ENCODE measurements at regions not wholly inside any gene's neighbourhood (a gene's known extent, or its start where the extent isn't known, plus 50 kb on each side); places are given as distances from the start of the nearest gene placed in this dataset.

DNA sequence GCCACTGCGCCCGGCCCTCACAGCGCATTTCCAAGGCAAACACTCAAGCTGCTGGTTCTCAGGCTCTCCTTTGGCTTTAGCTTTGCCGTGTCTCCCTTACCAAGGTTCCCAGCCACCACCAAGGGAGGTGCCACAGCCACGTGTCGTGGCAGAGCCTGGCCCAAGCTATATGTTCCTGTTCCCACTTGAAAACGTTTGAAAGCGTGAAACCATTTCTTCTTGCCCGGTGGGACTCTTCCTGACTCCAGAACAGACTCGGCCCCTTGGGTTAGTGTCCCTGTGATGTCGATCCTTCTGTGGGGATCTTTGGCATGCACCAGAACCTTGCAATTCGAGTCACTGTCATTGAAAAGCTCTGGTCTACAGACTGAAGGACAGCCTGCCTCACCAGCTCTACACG lies 147.9 kb downstream of the HSD17B3 start:
- 87 to 97% methylated on average over 6 to 9 of the region's 13 CpGs for whole genome bisulfite sequencing, 2 donors (ENCODE audit: low coverage in 1 of 2)
- no peaks in the 10 kb centered on the region for H3K9me3 ChIP-seq
- H3K27me3 ChIP-seq = no peaks in the 10 kb centered on the region
- H3K36me3 ChIP-seq = no peaks in the 10 kb centered on the region
- no peak for ATAC-seq
- no peak overlapping the region for H3K27ac ChIP-seq
- TF ChIP-seq POLR2A (IDR thresholded peaks at IDR 0.05) (no peak), EP300 (IDR thresholded peaks at IDR 0.05) (no peak), POLR2AphosphoS5 (IDR thresholded peaks at IDR 0.05) (no peak)
- TF ChIP-seq, protein P1, sequence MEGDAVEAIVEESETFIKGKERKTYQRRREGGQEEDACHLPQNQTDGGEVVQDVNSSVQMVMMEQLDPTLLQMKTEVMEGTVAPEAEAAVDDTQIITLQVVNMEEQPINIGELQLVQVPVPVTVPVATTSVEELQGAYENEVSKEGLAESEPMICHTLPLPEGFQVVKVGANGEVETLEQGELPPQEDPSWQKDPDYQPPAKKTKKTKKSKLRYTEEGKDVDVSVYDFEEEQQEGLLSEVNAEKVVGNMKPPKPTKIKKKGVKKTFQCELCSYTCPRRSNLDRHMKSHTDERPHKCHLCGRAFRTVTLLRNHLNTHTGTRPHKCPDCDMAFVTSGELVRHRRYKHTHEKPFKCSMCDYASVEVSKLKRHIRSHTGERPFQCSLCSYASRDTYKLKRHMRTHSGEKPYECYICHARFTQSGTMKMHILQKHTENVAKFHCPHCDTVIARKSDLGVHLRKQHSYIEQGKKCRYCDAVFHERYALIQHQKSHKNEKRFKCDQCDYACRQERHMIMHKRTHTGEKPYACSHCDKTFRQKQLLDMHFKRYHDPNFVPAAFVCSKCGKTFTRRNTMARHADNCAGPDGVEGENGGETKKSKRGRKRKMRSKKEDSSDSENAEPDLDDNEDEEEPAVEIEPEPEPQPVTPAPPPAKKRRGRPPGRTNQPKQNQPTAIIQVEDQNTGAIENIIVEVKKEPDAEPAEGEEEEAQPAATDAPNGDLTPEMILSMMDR (IDR thresholded peaks at IDR 0.05) = no peak
- H3K4me3 ChIP-seq = no peak overlapping the region
- H3K4me1 ChIP-seq = peaks cover 6 to 31% (median 8%) of the 10 kb centered on the region in 3 donors

DNA sequence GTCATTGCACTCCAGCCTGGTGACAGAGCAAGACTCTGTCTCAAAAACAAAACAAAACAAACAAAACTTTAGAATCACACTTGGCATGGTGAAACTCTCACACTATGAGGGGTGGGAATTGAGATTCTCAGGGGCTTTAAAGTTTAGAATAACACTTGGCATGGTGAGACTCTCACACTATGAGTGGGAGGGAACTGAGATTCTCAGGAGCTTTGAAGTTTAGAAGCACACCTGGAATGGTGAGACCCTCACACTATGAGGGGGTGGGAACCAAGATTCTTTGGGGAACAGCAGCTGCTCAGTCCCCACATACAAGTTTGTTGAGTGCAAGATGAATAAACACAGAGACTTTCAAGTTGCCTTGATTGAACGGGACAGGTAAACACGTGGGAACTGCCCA lies 149.4 kb downstream of the HSD17B3 start:
- ATAC-seq = no peak
- Histone ChIP-seq H3K9me3 (no peaks in the 10 kb centered on the region), H3K4me1 (peaks cover 10 to 44% (median 12%) of the 10 kb centered on the region in 3 donors), H3K27me3 (no peaks in the 10 kb centered on the region), H3K36me3 (no peaks in the 10 kb centered on the region), H3K27ac (no peak overlapping the region), H3K4me3 (no peak overlapping the region)
- 87 to 100% methylated on average over 2 of the region's 2 CpGs for WGBS, 2 donors (ENCODE audit: low coverage in 1 of 2)
- TF ChIP-seq EP300 (IDR thresholded peaks at IDR 0.05) = no peak
- no peak for TF ChIP-seq POLR2AphosphoS5 (IDR thresholded peaks at IDR 0.05)
- TF ChIP-seq, protein P1 (IDR thresholded peaks at IDR 0.05) = no peak
- no peak for TF ChIP-seq POLR2A (IDR thresholded peaks at IDR 0.05)

DNA sequence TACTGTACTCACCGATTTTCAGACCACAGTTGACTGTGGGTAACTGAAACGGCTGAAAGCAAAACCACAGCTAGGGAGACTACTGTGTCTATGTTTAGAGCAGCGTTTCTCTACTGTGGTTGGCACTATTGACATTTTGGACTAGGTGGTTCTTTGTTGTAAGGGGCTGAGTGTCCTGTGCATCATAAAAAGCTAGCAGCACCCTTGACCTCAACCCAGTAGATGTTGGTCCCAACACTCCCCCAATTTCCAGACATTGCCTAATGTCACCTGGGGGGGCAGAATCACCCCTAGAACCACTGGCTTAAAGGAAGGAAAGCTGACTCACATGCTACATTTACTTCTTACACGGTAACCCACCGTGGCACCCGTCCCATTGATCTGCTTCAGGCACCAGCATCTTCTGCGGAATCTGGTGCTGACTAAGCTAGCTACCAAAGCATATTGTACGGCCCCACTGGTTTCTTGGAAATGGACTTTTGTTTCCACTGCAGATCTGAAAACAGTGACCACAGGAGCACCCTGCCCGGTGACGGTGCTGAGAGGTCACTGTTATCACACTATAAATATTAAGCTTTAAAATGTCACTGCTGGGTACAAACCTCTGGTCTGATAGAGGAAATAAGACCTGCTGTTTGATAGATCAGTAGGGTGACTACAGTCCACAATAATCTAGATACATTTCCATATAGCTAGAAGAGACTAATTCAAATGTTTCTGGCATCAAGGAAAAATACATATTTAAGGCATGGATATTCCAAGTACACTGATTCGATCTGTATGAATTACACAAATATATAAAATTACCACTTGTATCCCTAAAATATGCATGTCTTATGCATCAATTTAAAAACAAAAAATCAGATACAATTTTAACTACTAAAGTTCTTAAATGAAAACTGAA lies 151.4 kb downstream of the HSD17B3 start:
- WGBS, 2 donors (ENCODE audit: low coverage in 1 of 2) = 84 to 94% methylated on average over 7 to 9 of the region's 11 CpGs
- ATAC-seq = no peak
- Histone ChIP-seq H3K4me1 (peaks cover 10 to 28% (median 12%) of the 10 kb centered on the region in 3 donors), H3K4me3 (no peak overlapping the region), H3K36me3 (no peaks in the 10 kb centered on the region), H3K9me3 (no peaks in the 10 kb centered on the region), H3K27me3 (no peaks in the 10 kb centered on the region), H3K27ac (no peak overlapping the region)
- no peak for TF ChIP-seq EP300 (IDR thresholded peaks at IDR 0.05)
- no peak for TF ChIP-seq POLR2AphosphoS5 (IDR thresholded peaks at IDR 0.05)
- TF ChIP-seq, protein P1 (IDR thresholded peaks at IDR 0.05) = no peak
- TF ChIP-seq POLR2A (IDR thresholded peaks at IDR 0.05) = no peak

DNA sequence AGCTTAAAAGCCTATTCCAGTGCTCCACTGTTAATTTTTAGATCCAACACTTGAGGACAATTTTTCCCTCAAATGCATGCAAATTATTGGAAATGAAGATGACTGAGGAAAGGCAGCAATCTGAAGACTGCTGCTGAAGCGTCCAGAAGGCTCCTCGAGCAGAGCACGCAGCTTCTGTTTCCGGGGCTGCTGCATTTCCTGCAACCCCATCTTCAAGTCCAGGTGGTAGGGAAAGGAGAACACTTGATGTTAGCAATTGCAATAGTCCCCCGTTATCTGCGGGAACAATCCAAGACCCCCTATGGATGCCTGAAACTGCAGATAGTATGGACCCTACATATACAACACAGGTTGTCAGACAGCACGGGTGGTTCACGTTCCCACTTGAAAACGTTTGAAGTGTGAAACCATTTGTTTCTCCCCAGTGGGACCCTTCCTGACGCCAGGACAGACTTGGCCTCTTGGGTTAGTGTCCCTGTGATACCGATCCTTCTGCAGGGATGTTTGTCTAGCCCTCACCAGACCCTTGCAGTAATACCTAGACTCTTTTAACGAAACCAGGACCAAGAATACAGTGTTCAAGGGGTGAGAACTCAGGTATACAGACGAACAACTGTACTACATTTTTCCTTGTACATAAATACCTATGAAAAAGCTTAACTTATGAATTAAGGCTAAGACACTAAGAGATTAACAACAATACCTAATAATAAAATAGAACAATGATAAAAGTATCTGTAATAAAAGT lies 152.3 kb downstream of the HSD17B3 start:
- Histone ChIP-seq H3K4me3 (no peak overlapping the region), H3K27ac (peak overlapping the region in 3 of 4 donors; percentile 32 to 72 (median 65)), H3K9me3 (no peaks in the 10 kb centered on the region), H3K27me3 (no peaks in the 10 kb centered on the region), H3K4me1 (peaks cover 10 to 28% (median 12%) of the 10 kb centered on the region in 3 donors), H3K36me3 (no peaks in the 10 kb centered on the region)
- no peak for ATAC-seq
- TF ChIP-seq, protein P1 (IDR thresholded peaks at IDR 0.05) = no peak
- TF ChIP-seq POLR2AphosphoS5 (IDR thresholded peaks at IDR 0.05) (no peak), POLR2A (IDR thresholded peaks at IDR 0.05) (no peak), EP300 (IDR thresholded peaks at IDR 0.05) (no peak)
- WGBS, 2 donors (ENCODE audit: low coverage in 1 of 2) = 66 to 82% methylated on average over 6 to 11 of the region's 13 CpGs
